RWPE1 (cell line): ENCODE measurements at regions not wholly inside any gene's neighbourhood (a gene's known extent, or its start where the extent isn't known, plus 50 kb on each side); places are given as distances from the start of the nearest gene placed in this dataset.

Experiments
- CTCF ChIA-PET: fragments of 350-600 bp; sonication (Branson Sonifier 250); formaldehyde crosslinking; extraction: SDS; loops from one replicate; lab custom pipeline; 2021; lab: Yijun Ruan, JAX
- POLR2A ChIA-PET: fragments of 400-600 bp; formaldehyde crosslinking; extraction: SDS; loops from one replicate; lab custom pipeline; 2020; ENCODE audit warnings: antibody characterized with exemption; ENCODE audit not compliant: low non-redundant PET; lab: Yijun Ruan, JAX
- DNase-seq: peaks from one replicate; pipeline ENCODE4 v3.0.0; 2012; ENCODE audit warnings: low spot score
- H3K27ac ChIP-seq: fragments of 450-650 bp; 2 replicates; pipeline ENCODE4 v1.5.1; 2017
- CTCF ChIP-seq: fragments of 450-650 bp; conservative IDR thresholded peaks from 2 replicates; pipeline ENCODE4 v1.5.1; 2017; ENCODE audit warnings: low read depth, mild to moderate bottlenecking

GRCh38 chr2:217256251-217256650 lies 396.4 kb upstream of the TNP1 start:
- H3K27ac ChIP-seq = no peak overlapping the region
- no peak for TF ChIP-seq CTCF
- ChIA-PET POLR2A (no interaction called here), CTCF (no interaction called here)
- no peak for DNase-seq

- TF ChIP-seq CTCF = no peak
- ChIA-PET CTCF (interaction anchor here (0.6 kb wide), 1 partner anchor 11 kb away, joined by 4 read pairs; no protein-coding TSS in a partner anchor), POLR2A (no interaction called here)
- H3K27ac ChIP-seq = no peak overlapping the region
- no peak for DNase-seq
These were observed 394.2 kb upstream of the TNP1 start for GRCh38 chr2:217254111-217254510.

GRCh38 chr2:217252181-217252580 lies 392.3 kb upstream of the TNP1 start:
- ChIA-PET CTCF (no interaction called here), POLR2A (no interaction called here)

GRCh38 chr2:217250013-217250524 lies 390.2 kb upstream of the TNP1 start:
- DNase-seq = no peak
- ChIA-PET POLR2A (no interaction called here), CTCF (no interaction called here)
- TF ChIP-seq CTCF = no peak
- H3K27ac ChIP-seq = no peak overlapping the region

More at GRCh38 chr2:217252181-217252580, 392.3 kb upstream of the TNP1 start:
- TF ChIP-seq CTCF = no peak
- no peak overlapping the region for H3K27ac ChIP-seq
- DNase-seq = no peak

DNA sequence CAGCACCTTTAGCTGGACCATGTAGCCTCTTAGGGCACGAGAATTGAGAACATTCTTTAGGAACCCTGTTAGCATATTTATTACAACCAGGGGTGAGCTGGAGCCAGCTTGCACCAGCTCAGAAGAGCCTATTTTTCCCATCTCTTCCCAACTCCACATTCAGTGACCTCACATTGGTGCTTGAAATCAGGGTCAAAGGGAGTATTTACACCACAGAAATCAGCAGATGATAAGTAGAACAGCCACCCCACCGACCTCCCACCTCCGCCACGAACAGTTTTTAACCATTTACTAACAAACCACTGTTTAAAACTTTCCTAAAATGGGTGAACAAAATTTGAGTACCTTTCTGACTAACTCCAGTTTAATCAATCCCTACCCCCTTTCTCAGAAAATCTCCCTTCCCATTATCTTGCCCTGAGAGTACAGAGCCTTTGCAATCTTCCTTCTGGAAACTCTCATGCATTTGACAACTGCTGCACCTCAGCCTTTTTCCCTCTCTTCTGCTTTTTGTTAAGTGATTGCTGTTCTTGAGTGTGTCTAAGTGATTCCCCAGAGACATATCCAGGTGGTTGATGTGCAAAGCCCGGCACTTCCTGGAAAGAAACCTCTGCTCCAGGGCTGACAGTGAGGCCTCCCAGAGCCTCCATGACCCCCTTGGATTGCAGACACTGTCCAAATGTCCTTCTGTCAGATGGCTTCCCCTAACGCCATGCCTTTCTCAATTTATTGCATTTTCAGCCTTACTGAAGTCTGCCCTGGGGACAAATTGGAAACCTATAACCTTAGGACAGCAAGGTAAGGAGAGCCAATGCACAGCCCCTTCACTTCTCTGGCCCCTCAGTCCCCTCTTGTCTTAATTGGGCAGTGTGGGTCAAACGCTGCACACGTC lies 389.5 kb upstream of the TNP1 start:
- TF ChIP-seq CTCF = no peak
- POLR2A ChIA-PET = no interaction called here
- CTCF ChIA-PET = no interaction called here
- no peak overlapping the region for H3K27ac ChIP-seq
- DNase-seq = no peak

GRCh38 chr2:217248312-217248935 lies 388.6 kb upstream of the TNP1 start:
- ChIA-PET CTCF (no interaction called here), POLR2A (no interaction called here)
- TF ChIP-seq CTCF = no peak
- DNase-seq = no peak
- no peak overlapping the region for H3K27ac ChIP-seq
